Suprapubic skin (tissue), 4 donors: ENCODE measurements at regions not wholly inside any gene's neighbourhood (a gene's known extent, or its start where the extent isn't known, plus 50 kb on each side); places are given as distances from the start of the nearest gene placed in this dataset.

Source experiments
- CTCF ChIP-seq, 2 donors: fragments of 200-600 bp in 1 of 2; fragments of 450-650 bp in 1 of 2; sonication (generic) in 1 of 2; IDR thresholded peaks; one replicate each; pipeline ENCODE4 v1.5.1; 2016 to 2019; ENCODE audit warnings: antibody characterized with exemption in 2 of 2, mild to moderate bottlenecking in 1 of 2, moderate library complexity in 1 of 2
- EP300 ChIP-seq: sonication (generic); formaldehyde crosslinking; IDR thresholded peaks from one replicate; pipeline ENCODE4 v1.6.1; 2017; ENCODE audit warnings: antibody characterized with exemption
- POLR2AphosphoS5 ChIP-seq, 3 donors: sonication (generic); formaldehyde crosslinking; IDR thresholded peaks; one replicate each; pipeline ENCODE4 v1.6.1; 2017; ENCODE audit warnings: antibody characterized with exemption in 3 of 3

GRCh38 chr15:69885173-69885955 lies 212.4 kb downstream of the TLE3 start:
- no peak for TF ChIP-seq CTCF (IDR thresholded peaks at IDR 0.05)
- TF ChIP-seq POLR2AphosphoS5 (IDR thresholded peaks at IDR 0.05), result no peak
- TF ChIP-seq EP300, result no peak
